KMS-11 (cell line): ENCODE measurements at regions not wholly inside any gene's neighbourhood (a gene's known extent, or its start where the extent isn't known, plus 50 kb on each side); places are given as distances from the start of the nearest gene placed in this dataset.

Experiments
- H2AFZ ChIP-seq: fragments of 200-600 bp; sonication (generic); 2 replicates; pipeline ENCODE4 v1.6.1; 2016; ENCODE audit warnings: antibody characterized with exemption, mixed run types, low read depth
- H3K27ac ChIP-seq: fragments of 200-600 bp; sonication (generic); 2 replicates; pipeline ENCODE4 v1.6.1; 2016; ENCODE audit warnings: mild to moderate bottlenecking, mixed run types
- H3K27me3 ChIP-seq: fragments of 200-600 bp; sonication (generic); 2 replicates; pipeline ENCODE4 v1.6.1; 2017; ENCODE audit warnings: mild to moderate bottlenecking, low read depth, mixed run types, moderate library complexity; ENCODE audit not compliant: insufficient read depth
- H3K36me3 ChIP-seq: fragments of 200-600 bp; sonication (generic); 2 replicates; pipeline ENCODE4 v1.6.1; 2017; ENCODE audit warnings: mild to moderate bottlenecking, mixed run types; ENCODE audit not compliant: insufficient read depth
- H3K4me1 ChIP-seq: fragments of 200-600 bp; sonication (generic); 2 replicates; pipeline ENCODE4 v1.6.1; 2016; ENCODE audit warnings: mild to moderate bottlenecking, low read depth, mixed run types; ENCODE audit not compliant: poor library complexity, severe bottlenecking
- H3K4me2 ChIP-seq: fragments of 200-600 bp; sonication (generic); 2 replicates; pipeline ENCODE4 v1.7.0; 2016; ENCODE audit warnings: mild to moderate bottlenecking, mixed run types
- H3K4me3 ChIP-seq: fragments of 200-600 bp; sonication (generic); IDR thresholded peaks from 2 replicates; pipeline ENCODE4 v1.6.1; 2017; ENCODE audit warnings: low read depth, low read length, mixed read lengths; ENCODE audit not compliant: insufficient read depth
- H3K79me2 ChIP-seq: fragments of 200-600 bp; sonication (generic); 2 replicates; pipeline ENCODE4 v1.6.1; 2016; ENCODE audit warnings: low read depth, mixed run types; ENCODE audit not compliant: insufficient read depth
- H3K9ac ChIP-seq: fragments of 200-600 bp; sonication (generic); 2 replicates; pipeline ENCODE4 v1.6.1; 2016; ENCODE audit warnings: mild to moderate bottlenecking, mixed run types
- H4K20me1 ChIP-seq: fragments of 200-600 bp; sonication (generic); 2 replicates; pipeline ENCODE4 v1.6.1; 2016; ENCODE audit warnings: mild to moderate bottlenecking, mixed run types; ENCODE audit not compliant: insufficient read depth
- TF ChIP-seq, protein P1 (sequence below): fragments of 200-600 bp; sonication (generic); conservative IDR thresholded peaks from 2 replicates; pipeline ENCODE4 v1.6.1; 2017; ENCODE audit warnings: low read depth, mild to moderate bottlenecking, antibody characterized with exemption, low read length, moderate library complexity, mixed read lengths

DNA sequence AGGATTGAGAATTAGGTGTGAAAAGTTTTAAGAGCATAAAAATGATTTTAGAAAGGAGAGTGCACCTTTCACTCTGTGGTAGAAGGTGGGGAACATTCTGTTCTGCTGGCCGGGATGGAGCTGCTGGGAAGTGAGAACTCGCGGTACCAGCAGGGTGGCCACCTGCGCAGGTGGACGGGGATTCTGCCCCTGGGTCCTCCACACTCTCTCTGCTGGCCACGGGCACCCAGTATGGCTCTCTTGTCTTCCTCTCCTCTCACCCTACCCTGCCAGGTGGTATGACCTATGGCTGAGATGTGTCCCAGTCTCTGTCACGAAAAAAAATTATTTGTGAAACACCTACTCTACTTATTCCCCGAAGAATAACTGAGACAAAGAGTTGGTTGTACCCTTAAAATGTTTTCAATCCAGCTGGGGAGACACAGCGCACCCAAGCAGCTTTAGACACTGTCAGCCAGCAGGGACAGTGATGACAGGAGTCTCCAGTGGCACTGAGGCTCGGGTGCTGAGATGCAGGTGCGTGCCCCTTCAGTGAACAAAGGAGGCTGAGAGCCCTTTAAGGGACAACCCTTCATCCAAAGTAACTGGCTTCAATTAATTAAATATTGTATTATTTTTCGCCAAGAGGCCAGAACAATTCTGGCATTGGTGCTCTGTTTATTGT lies 195.4 kb downstream of the TBXT start:
- no peaks in the 10 kb centered on the region for H3K36me3 ChIP-seq
- no peaks in the 10 kb centered on the region for H4K20me1 ChIP-seq
- H3K4me2 ChIP-seq: no peak overlapping the region
- H3K4me3 ChIP-seq: no peak overlapping the region
- no peaks in the 10 kb centered on the region for H3K79me2 ChIP-seq
- H3K27ac ChIP-seq: no peak overlapping the region
- H3K4me1 ChIP-seq: no peaks in the 10 kb centered on the region
- no peak overlapping the region for H3K9ac ChIP-seq
- H2AFZ ChIP-seq: no peak overlapping the region
- no peaks in the 10 kb centered on the region for H3K27me3 ChIP-seq
- TF ChIP-seq, protein P1, sequence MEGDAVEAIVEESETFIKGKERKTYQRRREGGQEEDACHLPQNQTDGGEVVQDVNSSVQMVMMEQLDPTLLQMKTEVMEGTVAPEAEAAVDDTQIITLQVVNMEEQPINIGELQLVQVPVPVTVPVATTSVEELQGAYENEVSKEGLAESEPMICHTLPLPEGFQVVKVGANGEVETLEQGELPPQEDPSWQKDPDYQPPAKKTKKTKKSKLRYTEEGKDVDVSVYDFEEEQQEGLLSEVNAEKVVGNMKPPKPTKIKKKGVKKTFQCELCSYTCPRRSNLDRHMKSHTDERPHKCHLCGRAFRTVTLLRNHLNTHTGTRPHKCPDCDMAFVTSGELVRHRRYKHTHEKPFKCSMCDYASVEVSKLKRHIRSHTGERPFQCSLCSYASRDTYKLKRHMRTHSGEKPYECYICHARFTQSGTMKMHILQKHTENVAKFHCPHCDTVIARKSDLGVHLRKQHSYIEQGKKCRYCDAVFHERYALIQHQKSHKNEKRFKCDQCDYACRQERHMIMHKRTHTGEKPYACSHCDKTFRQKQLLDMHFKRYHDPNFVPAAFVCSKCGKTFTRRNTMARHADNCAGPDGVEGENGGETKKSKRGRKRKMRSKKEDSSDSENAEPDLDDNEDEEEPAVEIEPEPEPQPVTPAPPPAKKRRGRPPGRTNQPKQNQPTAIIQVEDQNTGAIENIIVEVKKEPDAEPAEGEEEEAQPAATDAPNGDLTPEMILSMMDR: no peak

DNA sequence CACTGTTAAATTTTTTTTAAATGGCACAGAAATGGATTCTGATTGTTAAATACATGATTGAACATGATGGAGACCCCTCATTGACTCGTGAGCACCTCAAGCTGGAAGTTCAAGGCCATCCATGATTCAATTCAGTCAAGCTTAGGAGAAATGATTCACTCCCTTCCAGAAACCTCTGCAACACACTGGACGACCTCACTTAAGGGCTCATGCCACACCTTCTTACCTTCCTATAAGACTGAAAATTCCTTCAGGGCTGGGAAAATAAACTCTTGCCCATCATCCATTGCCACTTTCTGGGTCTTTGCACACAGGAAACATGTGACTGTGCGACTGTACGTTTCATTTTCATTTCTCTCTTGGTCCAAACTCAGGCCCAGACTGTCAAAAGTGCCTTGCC lies 196.4 kb downstream of the TBXT start:
- no peak overlapping the region for H2AFZ ChIP-seq
- H3K27ac ChIP-seq: no peak overlapping the region
- no peak overlapping the region for H3K4me3 ChIP-seq
- H3K36me3 ChIP-seq: no peaks in the 10 kb centered on the region
- H3K27me3 ChIP-seq: no peaks in the 10 kb centered on the region
- H3K4me2 ChIP-seq: no peak overlapping the region
- H3K4me1 ChIP-seq: no peaks in the 10 kb centered on the region
- no peaks in the 10 kb centered on the region for H3K79me2 ChIP-seq
- no peaks in the 10 kb centered on the region for H4K20me1 ChIP-seq
- TF ChIP-seq, protein P1: no peak
- H3K9ac ChIP-seq: no peak overlapping the region

DNA sequence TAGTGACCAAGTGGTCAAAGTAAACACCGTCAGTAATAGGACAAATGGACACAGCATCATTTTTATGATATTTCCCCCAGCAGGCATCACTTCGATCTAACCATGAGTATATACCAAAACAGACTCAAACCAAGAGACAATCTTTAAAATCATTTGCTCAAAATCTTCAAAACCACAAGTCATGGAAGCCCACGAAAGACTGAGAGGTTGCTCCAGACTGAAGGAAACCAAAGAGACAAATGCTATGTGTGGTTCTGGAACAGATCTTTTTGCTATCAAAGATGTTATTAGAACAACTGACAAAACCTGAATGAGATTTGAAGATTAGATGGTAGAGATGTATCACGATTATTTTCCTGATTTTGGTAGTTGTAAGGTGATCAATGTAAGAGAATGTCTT lies 197.7 kb downstream of the TBXT start:
- TF ChIP-seq, protein P1: no peak

DNA sequence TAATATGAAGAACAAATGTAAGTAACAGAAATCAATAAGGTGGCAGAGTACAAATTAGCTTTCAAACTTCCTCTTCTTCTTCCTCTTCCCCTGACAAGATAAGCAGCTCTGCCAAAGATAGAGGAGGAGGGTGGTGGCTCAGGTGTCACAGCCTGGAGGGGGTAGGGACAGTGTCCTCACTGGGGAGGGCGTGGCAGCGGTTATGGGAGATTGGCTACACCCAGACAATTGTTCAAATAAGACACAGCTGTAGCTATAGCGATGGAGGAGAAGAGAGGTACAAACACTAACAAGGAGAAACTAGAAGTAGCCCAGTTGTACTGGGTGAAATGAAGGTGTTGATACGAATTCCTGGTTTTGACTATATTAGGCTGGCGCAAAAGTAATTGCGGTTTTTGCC lies 198.5 kb downstream of the TBXT start:
- Histone ChIP-seq H3K4me1 (no peaks in the 10 kb centered on the region), H3K4me3 (no peak overlapping the region), H3K27ac (no peak overlapping the region), H3K4me2 (no peak overlapping the region), H2AFZ (no peak overlapping the region), H3K27me3 (no peaks in the 10 kb centered on the region), H3K36me3 (no peaks in the 10 kb centered on the region), H3K79me2 (no peaks in the 10 kb centered on the region), H3K9ac (no peak overlapping the region), H4K20me1 (no peaks in the 10 kb centered on the region)
- TF ChIP-seq, protein P1: no peak

More for the DNA sequence above, 197.7 kb downstream of the TBXT start:
- Histone ChIP-seq H3K79me2 (no peaks in the 10 kb centered on the region), H3K9ac (no peak overlapping the region), H2AFZ (no peak overlapping the region), H3K27me3 (no peaks in the 10 kb centered on the region), H3K4me3 (no peak overlapping the region), H3K36me3 (no peaks in the 10 kb centered on the region), H4K20me1 (no peaks in the 10 kb centered on the region), H3K27ac (no peak overlapping the region), H3K4me1 (no peaks in the 10 kb centered on the region), H3K4me2 (no peak overlapping the region)
